HG03139 (cell line): ENCODE measurements at regions not wholly inside any gene's neighbourhood (a gene's known extent, or its start where the extent isn't known, plus 50 kb on each side); places are given as distances from the start of the nearest gene placed in this dataset.

Source experiments
- ATAC-seq: cut with Tn5 transposase; IDR thresholded peaks from one replicate; pipeline ENCODE4 v1.9.1; 2021; ENCODE audit not compliant: unreplicated experiment

- ATAC-seq = no peak
These were observed 573.6 kb downstream of the INSC start for GRCh38 chr11:15688351-15688792.

- ATAC-seq = no peak
These were observed 575.6 kb downstream of the INSC start for GRCh38 chr11:15690320-15690719.

- no peak for ATAC-seq
These were observed 578.0 kb downstream of the INSC start for GRCh38 chr11:15692739-15693138.

GRCh38 chr11:15695096-15695721, 580.5 kb downstream of the INSC start:
- ATAC-seq = no peak

GRCh38 chr11:15696069-15696468, 581.3 kb downstream of the INSC start:
- no peak for ATAC-seq

GRCh38 chr11:15697437-15698236, 582.9 kb downstream of the INSC start:
- ATAC-seq = no peak

- ATAC-seq = no peak
These were observed 584.1 kb downstream of the INSC start for GRCh38 chr11:15698855-15699254.

- ATAC-seq = no peak
These were observed 585.3 kb downstream of the INSC start for GRCh38 chr11:15699978-15700377.

- no peak for ATAC-seq
These were observed 585.7 kb downstream of the INSC start for GRCh38 chr11:15700456-15700855.

- no peak for ATAC-seq
These were observed 589.3 kb downstream of the INSC start for GRCh38 chr11:15704064-15704463.

- ATAC-seq = no peak
These were observed 589.8 kb downstream of the INSC start for GRCh38 chr11:15704556-15704955.

GRCh38 chr11:15705891-15706290, 591.2 kb downstream of the INSC start:
- ATAC-seq = no peak

- ATAC-seq = no peak
These were observed 592.5 kb downstream of the INSC start for GRCh38 chr11:15707194-15707593.

GRCh38 chr11:15707971-15708370, 593.2 kb downstream of the INSC start:
- no peak for ATAC-seq

GRCh38 chr11:15710580-15711275, 596.0 kb downstream of the INSC start:
- ATAC-seq = no peak

- no peak for ATAC-seq
These were observed 596.6 kb downstream of the INSC start for GRCh38 chr11:15711311-15711710.

GRCh38 chr11:15714641-15715399, 600.1 kb downstream of the INSC start:
- no peak for ATAC-seq

- ATAC-seq = no peak
These were observed 601.8 kb downstream of the INSC start for GRCh38 chr11:15716550-15716949.

- ATAC-seq = no peak
These were observed 605.7 kb downstream of the INSC start for GRCh38 chr11:15720460-15720859.

GRCh38 chr11:15723966-15724365, 609.2 kb downstream of the INSC start:
- ATAC-seq = no peak

- no peak for ATAC-seq
These were observed 609.9 kb downstream of the INSC start for GRCh38 chr11:15724601-15725000.
